ENCODE measurements at regions not wholly inside any gene's neighbourhood (a gene's known extent, or its start where the extent isn't known, plus 50 kb on each side); places are given as distances from the start of the nearest gene placed in this dataset.
"Not testable (repeated sequence)": the region's sequence is repeated elsewhere in the genome, so short reads cannot be mapped to it uniquely, and the experiment has no call there.

- intact Hi-C loops (cut with DNase I); ATAC-seq; H3K27me3 ChIP-seq (ENCODE audit: control insufficient read depth, insufficient read depth); H3K4me3 ChIP-seq (ENCODE audit: low read length); H3K27ac ChIP-seq (ENCODE audit: low read length); H3K9me3 ChIP-seq (ENCODE audit: control insufficient read depth, low read length); H3K4me1 ChIP-seq (ENCODE audit: control insufficient read depth, insufficient read depth, low read length): not testable (repeated sequence)
- WGBS, result 95% methylated on average over 31 of the region's 31 CpGs
- DNase-seq, result peak in 1 of 3 donors; percentile 56
Observed at GRCh38 chr5:158036983-158037595, 178.1 kb upstream of the CLINT1 start.

GRCh38 chr5:158034586-158034985 lies 175.6 kb upstream of the CLINT1 start:
- intact Hi-C loops (cut with DNase I); H3K27ac ChIP-seq (ENCODE audit: low read length): not testable (repeated sequence)

GRCh38 chr5:158033724-158034123 lies 174.8 kb upstream of the CLINT1 start:
- Histone ChIP-seq H3K27me3 (ENCODE audit: control insufficient read depth, insufficient read depth) (no peaks in the 10 kb centered on the region), H3K4me3 (ENCODE audit: low read length) (no peak overlapping the region), H3K27ac (ENCODE audit: low read length) (no peak overlapping the region), H3K9me3 (ENCODE audit: control insufficient read depth, low read length) (no peaks in the 10 kb centered on the region), H3K4me1 (ENCODE audit: control insufficient read depth, insufficient read depth, low read length) (no peaks in the 10 kb centered on the region)
- 83% methylated on average over 1 of the region's 1 CpG for WGBS
- intact Hi-C loops (cut with DNase I), result no loop called here
- DNase-seq (no peak), ATAC-seq (no peak)

More at GRCh38 chr5:158034586-158034985, 175.6 kb upstream of the CLINT1 start:
- not testable (repeated sequence) for DNase-seq; H3K9me3 ChIP-seq (ENCODE audit: control insufficient read depth, low read length); ATAC-seq; H3K27me3 ChIP-seq (ENCODE audit: control insufficient read depth, insufficient read depth); H3K4me3 ChIP-seq (ENCODE audit: low read length); H3K4me1 ChIP-seq (ENCODE audit: control insufficient read depth, insufficient read depth, low read length)
- 87% methylated on average over 6 of the region's 6 CpGs for WGBS

GRCh38 chr5:158033076-158033475 lies 174.1 kb upstream of the CLINT1 start:
- ATAC-seq (no peak), DNase-seq (no peak)
- Histone ChIP-seq H3K4me3 (ENCODE audit: low read length) (no peak overlapping the region), H3K27me3 (ENCODE audit: control insufficient read depth, insufficient read depth) (no peaks in the 10 kb centered on the region), H3K9me3 (ENCODE audit: control insufficient read depth, low read length) (no peaks in the 10 kb centered on the region), H3K4me1 (ENCODE audit: control insufficient read depth, insufficient read depth, low read length) (no peaks in the 10 kb centered on the region), H3K27ac (ENCODE audit: low read length) (no peak overlapping the region)
- 92% methylated on average over 5 of the region's 5 CpGs for WGBS
- intact Hi-C loops (cut with DNase I), result no loop called here

- Histone ChIP-seq H3K4me1 (ENCODE audit: control insufficient read depth, insufficient read depth, low read length) (no peaks in the 10 kb centered on the region), H3K4me3 (ENCODE audit: low read length) (no peak overlapping the region), H3K9me3 (ENCODE audit: control insufficient read depth, low read length) (no peaks in the 10 kb centered on the region), H3K27ac (ENCODE audit: low read length) (no peak overlapping the region), H3K27me3 (ENCODE audit: control insufficient read depth, insufficient read depth) (no peaks in the 10 kb centered on the region)
- DNase-seq (no peak), ATAC-seq (no peak)
- intact Hi-C loops (cut with DNase I), result no loop called here
- 91% methylated on average over 1 of the region's 1 CpG for WGBS
Observed at GRCh38 chr5:158032246-158032645, 173.3 kb upstream of the CLINT1 start.

GRCh38 chr5:158027806-158028775 lies 169.1 kb upstream of the CLINT1 start:
- WGBS, result 72% methylated on average over 5 of the region's 5 CpGs
- H3K4me1 ChIP-seq (ENCODE audit: control insufficient read depth, insufficient read depth, low read length), result no peaks in the 10 kb centered on the region
- H3K27me3 ChIP-seq (ENCODE audit: control insufficient read depth, insufficient read depth), result peaks cover 3% of the 10 kb centered on the region
- H3K4me3 ChIP-seq (ENCODE audit: low read length), result no peak overlapping the region
- intact Hi-C loops (cut with DNase I), result no loop called here
- ATAC-seq (no peak), DNase-seq (no peak)
- no peak overlapping the region for H3K27ac ChIP-seq (ENCODE audit: low read length)
- no peaks in the 10 kb centered on the region for H3K9me3 ChIP-seq (ENCODE audit: control insufficient read depth, low read length)

GRCh38 chr5:158026304-158027031 lies 167.5 kb upstream of the CLINT1 start:
- Histone ChIP-seq H3K27ac (ENCODE audit: low read length) (no peak overlapping the region), H3K4me3 (ENCODE audit: low read length) (no peak overlapping the region), H3K4me1 (ENCODE audit: control insufficient read depth, insufficient read depth, low read length) (no peaks in the 10 kb centered on the region), H3K9me3 (ENCODE audit: control insufficient read depth, low read length) (no peaks in the 10 kb centered on the region), H3K27me3 (ENCODE audit: control insufficient read depth, insufficient read depth) (peaks cover 3% of the 10 kb centered on the region)
- ATAC-seq, result peak in 1 of 2 donors; percentile 50
- intact Hi-C loops (cut with DNase I), result no loop called here
- DNase-seq, result no peak
- 45% methylated on average over 7 of the region's 7 CpGs for WGBS

GRCh38 chr5:158023266-158023665 lies 164.3 kb upstream of the CLINT1 start:
- ATAC-seq, result peak in 1 of 2 donors; percentile 24
- intact Hi-C loops (cut with DNase I), result no loop called here
- Histone ChIP-seq H3K4me3 (ENCODE audit: low read length) (no peak overlapping the region), H3K9me3 (ENCODE audit: control insufficient read depth, low read length) (no peaks in the 10 kb centered on the region), H3K27ac (ENCODE audit: low read length) (no peak overlapping the region), H3K27me3 (ENCODE audit: control insufficient read depth, insufficient read depth) (peaks cover 3% of the 10 kb centered on the region), H3K4me1 (ENCODE audit: control insufficient read depth, insufficient read depth, low read length) (no peaks in the 10 kb centered on the region)
- 64% methylated on average over 7 of the region's 7 CpGs for WGBS
- DNase-seq, result no peak

GRCh38 chr5:158022837-158023236 lies 163.9 kb upstream of the CLINT1 start:
- H3K27me3 ChIP-seq (ENCODE audit: control insufficient read depth, insufficient read depth), result peaks cover 3% of the 10 kb centered on the region
- ATAC-seq (no peak), DNase-seq (no peak)
- no peaks in the 10 kb centered on the region for H3K4me1 ChIP-seq (ENCODE audit: control insufficient read depth, insufficient read depth, low read length)
- 78% methylated on average over 6 of the region's 6 CpGs for WGBS
- H3K9me3 ChIP-seq (ENCODE audit: control insufficient read depth, low read length), result no peaks in the 10 kb centered on the region
- H3K4me3 ChIP-seq (ENCODE audit: low read length), result no peak overlapping the region
- intact Hi-C loops (cut with DNase I), result no loop called here
- H3K27ac ChIP-seq (ENCODE audit: low read length), result no peak overlapping the region

- DNase-seq (no peak), ATAC-seq (no peak)
- intact Hi-C loops (cut with DNase I), result no loop called here
- no peaks in the 10 kb centered on the region for H3K9me3 ChIP-seq (ENCODE audit: control insufficient read depth, low read length)
- H3K27me3 ChIP-seq (ENCODE audit: control insufficient read depth, insufficient read depth), result peaks cover 3% of the 10 kb centered on the region
- H3K4me1 ChIP-seq (ENCODE audit: control insufficient read depth, insufficient read depth, low read length), result no peaks in the 10 kb centered on the region
- H3K27ac ChIP-seq (ENCODE audit: low read length), result no peak overlapping the region
- no peak overlapping the region for H3K4me3 ChIP-seq (ENCODE audit: low read length)
- 76% methylated on average over 3 of the region's 3 CpGs for WGBS
Observed at GRCh38 chr5:158022393-158022792, 163.4 kb upstream of the CLINT1 start.
